Retinal pigment epithelial cell (primary cell): ENCODE measurements at regions not wholly inside any gene's neighbourhood (a gene's known extent, or its start where the extent isn't known, plus 50 kb on each side); places are given as distances from the start of the nearest gene placed in this dataset.
"Not testable (repeated sequence)": the region's sequence is repeated elsewhere in the genome, so short reads cannot be mapped to it uniquely, and the experiment has no call there.

ENCODE experiments used
- DNase-seq: peaks from one replicate; pipeline ENCODE4 v3.0.0-alpha.2; 2010; ENCODE audit warnings: low read depth
- H3K4me3 ChIP-seq: 2 replicates; pipeline ENCODE4 v1.5.1; 2011; ENCODE audit warnings: mild to moderate bottlenecking, low read length, control low read depth, moderate library complexity
- TF ChIP-seq, protein P1 (sequence below): conservative IDR thresholded peaks from 2 replicates; pipeline ENCODE4 v1.5.1; 2011; ENCODE audit warnings: low read depth, low read length, control low read depth, inconsistent platforms

DNA sequence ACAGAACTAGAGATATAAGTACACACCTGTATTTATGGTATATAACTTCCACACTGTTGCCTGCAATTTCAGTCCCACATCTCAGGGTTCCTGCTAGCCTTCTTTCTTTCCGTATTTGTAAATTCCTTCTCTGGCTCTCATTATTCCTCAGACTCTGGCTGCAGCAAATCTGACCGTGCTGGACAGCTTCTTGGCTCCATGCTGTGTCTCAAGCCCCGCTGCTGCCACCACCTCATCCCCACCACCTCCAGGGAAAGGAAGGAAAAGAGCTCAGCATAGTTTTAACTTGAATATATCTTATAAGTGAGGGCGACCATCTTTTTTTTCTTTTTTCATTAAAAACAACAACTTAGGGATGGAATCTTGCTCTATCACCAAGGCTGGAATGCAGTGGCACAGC lies 155.6 kb upstream of the CXCL13 start:
- TF ChIP-seq, protein P1, sequence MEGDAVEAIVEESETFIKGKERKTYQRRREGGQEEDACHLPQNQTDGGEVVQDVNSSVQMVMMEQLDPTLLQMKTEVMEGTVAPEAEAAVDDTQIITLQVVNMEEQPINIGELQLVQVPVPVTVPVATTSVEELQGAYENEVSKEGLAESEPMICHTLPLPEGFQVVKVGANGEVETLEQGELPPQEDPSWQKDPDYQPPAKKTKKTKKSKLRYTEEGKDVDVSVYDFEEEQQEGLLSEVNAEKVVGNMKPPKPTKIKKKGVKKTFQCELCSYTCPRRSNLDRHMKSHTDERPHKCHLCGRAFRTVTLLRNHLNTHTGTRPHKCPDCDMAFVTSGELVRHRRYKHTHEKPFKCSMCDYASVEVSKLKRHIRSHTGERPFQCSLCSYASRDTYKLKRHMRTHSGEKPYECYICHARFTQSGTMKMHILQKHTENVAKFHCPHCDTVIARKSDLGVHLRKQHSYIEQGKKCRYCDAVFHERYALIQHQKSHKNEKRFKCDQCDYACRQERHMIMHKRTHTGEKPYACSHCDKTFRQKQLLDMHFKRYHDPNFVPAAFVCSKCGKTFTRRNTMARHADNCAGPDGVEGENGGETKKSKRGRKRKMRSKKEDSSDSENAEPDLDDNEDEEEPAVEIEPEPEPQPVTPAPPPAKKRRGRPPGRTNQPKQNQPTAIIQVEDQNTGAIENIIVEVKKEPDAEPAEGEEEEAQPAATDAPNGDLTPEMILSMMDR: no peak
- DNase-seq: no peak
- no peak overlapping the region for H3K4me3 ChIP-seq

DNA sequence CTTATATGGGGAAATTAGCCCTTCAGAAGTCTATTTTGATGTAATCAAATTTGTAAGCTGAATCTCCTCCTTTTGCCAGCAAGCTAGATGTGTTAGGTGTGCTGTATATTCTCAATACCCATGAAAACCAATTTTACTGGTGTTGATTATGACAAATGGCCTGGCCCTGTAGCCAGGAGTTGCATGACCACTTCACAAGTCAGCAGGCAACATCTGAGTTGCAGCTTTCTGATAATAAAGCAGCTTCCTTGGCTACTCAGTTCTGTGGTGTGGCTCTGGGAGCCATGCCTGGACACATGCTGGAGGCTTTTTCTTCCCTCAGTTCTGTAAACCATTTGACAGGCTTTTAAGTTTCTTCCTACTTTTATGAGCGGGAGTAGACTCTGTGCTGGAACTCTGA lies 154.1 kb upstream of the CXCL13 start:
- no peak overlapping the region for H3K4me3 ChIP-seq
- no peak for DNase-seq
- TF ChIP-seq, protein P1: no peak

DNA sequence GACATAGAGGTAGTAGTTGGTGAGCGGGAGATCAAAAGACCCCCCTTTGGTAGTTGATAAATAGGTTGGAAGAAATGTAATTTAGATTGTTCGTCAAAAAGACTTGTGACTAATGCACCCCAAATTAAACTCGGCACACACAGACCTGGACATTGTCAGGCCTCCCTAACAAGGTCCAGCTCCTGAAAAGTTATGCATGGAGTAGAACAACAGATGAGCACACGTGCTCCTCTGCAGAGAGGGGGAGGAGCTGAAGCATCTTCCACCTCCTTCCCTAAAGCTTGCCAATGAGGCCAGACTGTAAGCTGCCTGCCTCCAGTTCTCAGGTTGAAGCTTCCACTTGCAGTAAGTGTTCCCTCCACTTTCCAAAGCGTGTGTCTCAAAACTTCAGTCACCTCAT lies 153.5 kb upstream of the CXCL13 start:
- not testable (repeated sequence) for H3K4me3 ChIP-seq, DNase-seq

DNA sequence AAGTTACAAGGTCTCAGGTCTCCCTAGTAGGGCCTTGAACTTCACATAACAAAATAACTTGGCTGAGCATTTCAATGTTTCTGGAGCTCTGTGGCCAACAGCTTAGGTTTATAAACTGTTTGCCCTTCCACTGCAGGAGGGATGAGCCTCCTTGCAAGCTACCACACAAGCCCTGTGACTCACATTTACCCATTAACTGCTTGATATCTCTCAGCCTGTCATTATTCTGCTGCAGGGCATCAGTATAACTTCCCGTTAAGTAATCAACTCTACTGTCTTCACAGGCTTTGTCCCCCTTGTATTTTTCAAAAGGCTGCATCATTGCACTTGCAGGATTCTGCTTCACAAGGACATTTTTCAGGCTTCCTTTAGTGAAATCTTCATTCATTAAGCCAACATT lies 151.7 kb upstream of the CXCL13 start:
- DNase-seq: no peak
- TF ChIP-seq, protein P1: no peak
- no peak overlapping the region for H3K4me3 ChIP-seq

DNA sequence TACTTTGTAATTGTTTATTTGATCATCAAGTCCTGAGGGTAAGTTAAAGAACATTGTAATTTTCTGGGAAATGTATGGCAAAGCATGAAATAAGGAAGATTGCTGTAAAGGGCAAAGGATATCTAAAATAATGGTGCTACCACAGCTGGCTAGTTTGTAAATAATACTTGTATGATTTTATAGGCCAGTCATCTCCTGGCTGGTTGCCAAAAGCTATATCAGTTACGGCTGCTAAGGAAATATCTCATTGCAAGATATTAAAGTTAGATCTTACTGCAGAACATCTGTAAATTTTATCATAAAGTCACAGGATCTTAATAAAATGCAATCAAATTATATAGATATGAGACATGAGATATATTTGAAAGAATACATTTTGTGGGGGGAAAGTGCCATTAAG lies 150.8 kb upstream of the CXCL13 start:
- no peak for DNase-seq
- TF ChIP-seq, protein P1: no peak
- H3K4me3 ChIP-seq: no peak overlapping the region

DNA sequence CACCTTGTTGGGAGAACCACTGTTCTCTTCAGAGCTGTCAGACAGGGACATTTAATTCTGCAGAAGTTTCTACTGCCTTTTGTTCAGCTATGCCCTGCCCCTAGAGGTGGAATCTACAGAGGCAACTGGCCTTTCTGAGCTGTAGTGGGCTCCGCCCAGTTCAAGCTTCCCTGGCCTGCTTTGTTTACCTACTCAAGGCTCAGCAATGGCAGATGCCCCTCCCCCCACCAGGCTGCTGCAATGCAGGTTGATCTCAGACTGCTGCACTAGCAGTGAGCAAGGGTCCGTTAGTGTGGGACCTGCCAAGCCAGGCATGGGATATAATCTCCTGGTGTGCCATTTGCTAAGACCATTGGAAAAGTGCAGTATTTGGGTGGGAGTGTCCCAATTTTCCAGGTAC lies 141.5 kb upstream of the CXCL13 start:
- DNase-seq, H3K4me3 ChIP-seq: not testable (repeated sequence)

DNA sequence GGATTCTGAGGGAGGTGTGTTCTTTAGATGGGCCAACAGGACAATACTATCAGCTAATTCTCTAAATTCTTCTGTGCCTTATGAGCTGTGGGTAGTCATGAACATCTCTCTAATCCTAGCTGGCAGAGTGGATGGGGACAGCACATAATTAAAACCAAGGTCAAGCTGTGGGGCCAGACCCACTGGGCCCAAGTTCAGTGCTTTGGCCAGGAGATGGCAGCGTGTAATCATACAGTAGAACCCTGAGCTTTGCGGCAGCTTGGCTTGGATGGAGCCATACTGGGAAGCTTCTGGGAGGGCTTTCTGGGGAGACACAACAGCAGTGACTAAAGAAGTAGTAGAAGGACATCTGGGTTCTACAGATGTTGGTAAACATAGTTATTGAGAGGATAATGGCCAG lies 140.3 kb upstream of the CXCL13 start:
- DNase-seq: no peak
- TF ChIP-seq, protein P1: peak; percentile 63
- no peak overlapping the region for H3K4me3 ChIP-seq

DNA sequence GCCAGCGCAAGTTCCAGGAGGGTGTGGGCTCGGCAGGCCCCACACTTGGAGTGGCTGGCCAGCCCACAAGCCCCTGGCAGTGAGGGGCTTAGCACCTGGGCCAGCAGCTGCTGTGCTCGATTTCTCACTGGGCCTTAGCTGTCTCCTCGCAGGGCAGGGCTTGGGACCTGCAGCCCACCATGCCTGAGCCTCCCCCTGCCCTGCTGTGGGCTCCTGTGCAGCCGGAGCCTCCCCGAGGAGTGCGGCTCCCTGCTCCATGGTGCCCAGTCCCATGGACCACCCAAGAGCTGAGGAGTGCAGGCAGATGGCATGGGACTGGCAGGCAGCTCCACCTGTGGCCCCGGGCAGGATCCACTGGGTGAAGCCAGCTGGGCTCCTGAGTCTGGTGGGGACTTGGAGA lies 139.2 kb upstream of the CXCL13 start:
- no peak overlapping the region for H3K4me3 ChIP-seq
- TF ChIP-seq, protein P1: no peak

More for the DNA sequence above, 139.2 kb upstream of the CXCL13 start:
- no peak for DNase-seq
